SKM-1 (cell line): ENCODE measurements at regions not wholly inside any gene's neighbourhood (a gene's known extent, or its start where the extent isn't known, plus 50 kb on each side); places are given as distances from the start of the nearest gene placed in this dataset.

Experiments
- DNase-seq: peaks from one replicate; lab custom pipeline; 2025; ENCODE audit not compliant: unreplicated experiment; lab: John Stamatoyannopoulos, UW

GRCh38 chr13:67632590-67632989, 402.5 kb upstream of the PCDH9 start:
- peak; percentile 16 for DNase-seq

GRCh38 chr13:67630640-67631039, 400.5 kb upstream of the PCDH9 start:
- DNase-seq, result no peak

DNA sequence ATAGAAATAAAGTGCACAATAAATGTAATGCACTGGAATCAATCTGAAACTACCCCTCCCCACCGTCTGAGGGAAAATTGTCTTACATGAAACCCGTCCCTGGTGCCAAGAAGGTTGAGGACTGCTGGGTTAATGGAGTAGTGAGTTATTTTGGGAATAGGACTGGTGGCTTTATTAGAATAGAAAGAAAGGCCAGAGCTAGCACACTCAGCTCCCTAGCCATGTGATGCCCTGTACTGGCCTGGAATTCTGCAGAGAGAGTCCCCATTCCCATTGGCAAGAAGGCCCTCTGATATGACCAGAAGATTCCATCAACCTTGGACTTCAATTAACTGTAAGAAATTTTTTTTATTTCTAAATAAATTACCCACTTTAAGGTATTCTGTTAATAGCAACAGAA, 393.5 kb upstream of the PCDH9 start:
- no peak for DNase-seq

DNA sequence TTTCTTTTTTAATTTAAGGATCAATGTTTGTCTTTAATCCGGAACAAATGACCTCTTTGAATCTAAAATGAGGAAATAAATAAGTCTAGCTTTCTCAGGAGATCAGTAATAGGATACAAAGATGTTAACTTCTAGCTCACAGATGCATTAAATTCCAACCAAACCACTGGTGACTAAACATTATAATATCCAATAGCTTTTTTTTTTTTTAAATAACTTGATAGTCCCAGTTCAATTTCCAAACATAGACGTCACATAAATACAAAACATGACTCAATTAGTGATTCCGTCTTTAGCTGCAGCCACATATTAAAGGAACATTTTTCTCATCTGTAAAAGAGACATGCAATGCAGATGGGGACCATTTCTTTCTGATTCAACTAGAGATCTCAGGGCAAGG, 390.5 kb upstream of the PCDH9 start:
- DNase-seq, result no peak

DNA sequence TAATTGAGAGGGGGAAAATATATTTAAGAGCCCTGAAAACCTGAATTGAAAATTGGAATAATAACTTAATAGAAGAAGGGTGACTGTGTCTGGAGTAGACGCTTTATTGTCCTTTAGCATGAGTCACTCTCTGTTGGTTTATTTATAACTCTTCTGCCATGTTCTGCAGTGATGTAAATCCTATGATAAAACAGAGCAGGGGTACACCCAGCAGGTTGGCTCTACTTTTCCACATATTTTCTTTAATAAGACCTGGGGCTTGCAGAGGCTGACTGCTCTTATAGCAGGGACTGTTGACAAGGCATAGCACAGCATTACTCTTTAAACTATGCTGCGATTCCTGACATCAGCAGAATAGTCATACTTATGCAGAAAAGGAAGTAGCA, 389.9 kb upstream of the PCDH9 start:
- DNase-seq, result no peak

DNA sequence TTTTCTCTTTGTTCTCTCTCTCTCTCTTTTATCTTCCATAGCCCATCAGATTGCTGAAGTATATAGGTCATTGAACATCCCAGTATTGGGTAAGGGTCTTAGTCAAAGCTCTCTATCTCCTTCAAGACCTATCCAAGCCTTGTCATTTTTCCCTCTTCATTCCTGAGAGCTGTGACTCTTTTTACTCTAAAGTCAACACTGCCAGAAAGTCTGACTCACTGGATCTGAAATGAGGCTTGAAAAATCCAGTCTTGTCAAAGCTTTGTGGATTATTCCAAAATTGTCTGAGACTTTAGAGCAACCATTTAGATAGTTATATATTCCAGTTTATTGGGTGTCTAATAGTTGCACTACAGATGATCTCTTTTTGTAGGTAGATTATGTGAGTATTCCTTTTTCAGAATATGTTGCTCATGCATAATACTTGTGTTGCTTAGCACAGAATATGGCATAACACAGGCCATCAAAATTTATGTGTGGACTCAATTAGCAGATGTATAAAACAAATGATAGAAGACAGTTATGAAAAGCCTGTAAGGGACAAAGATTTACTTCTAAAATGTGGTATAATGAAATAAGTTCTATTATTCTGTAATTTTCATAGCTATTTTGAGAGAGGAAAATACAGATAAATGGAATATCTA, 389.3 kb upstream of the PCDH9 start:
- no peak for DNase-seq

DNA sequence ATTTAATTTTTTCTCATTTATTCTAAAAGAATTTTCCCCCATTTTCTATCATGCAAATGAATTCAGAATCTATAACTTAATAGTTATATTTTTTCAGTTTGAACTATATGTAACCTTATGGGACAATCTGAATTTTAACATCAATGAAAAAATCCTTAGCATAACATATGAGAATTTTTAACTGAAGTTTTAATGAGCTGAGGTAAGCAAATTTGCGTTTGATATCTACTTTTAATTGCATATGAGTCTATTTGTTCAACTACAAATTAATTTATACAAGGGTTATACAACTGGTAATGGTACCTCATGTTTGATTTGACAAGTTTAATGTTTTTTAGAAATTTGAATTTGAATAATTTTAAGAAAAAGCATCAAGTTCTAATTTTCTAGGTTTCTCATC, 384.4 kb upstream of the PCDH9 start:
- DNase-seq, result no peak

- DNase-seq, result no peak
Measured at GRCh38 chr13:67614013-67614412, 383.9 kb upstream of the PCDH9 start.

GRCh38 chr13:67588607-67589006, 358.5 kb upstream of the PCDH9 start:
- no peak for DNase-seq

GRCh38 chr13:67577361-67577760, 347.2 kb upstream of the PCDH9 start:
- no peak for DNase-seq

DNA sequence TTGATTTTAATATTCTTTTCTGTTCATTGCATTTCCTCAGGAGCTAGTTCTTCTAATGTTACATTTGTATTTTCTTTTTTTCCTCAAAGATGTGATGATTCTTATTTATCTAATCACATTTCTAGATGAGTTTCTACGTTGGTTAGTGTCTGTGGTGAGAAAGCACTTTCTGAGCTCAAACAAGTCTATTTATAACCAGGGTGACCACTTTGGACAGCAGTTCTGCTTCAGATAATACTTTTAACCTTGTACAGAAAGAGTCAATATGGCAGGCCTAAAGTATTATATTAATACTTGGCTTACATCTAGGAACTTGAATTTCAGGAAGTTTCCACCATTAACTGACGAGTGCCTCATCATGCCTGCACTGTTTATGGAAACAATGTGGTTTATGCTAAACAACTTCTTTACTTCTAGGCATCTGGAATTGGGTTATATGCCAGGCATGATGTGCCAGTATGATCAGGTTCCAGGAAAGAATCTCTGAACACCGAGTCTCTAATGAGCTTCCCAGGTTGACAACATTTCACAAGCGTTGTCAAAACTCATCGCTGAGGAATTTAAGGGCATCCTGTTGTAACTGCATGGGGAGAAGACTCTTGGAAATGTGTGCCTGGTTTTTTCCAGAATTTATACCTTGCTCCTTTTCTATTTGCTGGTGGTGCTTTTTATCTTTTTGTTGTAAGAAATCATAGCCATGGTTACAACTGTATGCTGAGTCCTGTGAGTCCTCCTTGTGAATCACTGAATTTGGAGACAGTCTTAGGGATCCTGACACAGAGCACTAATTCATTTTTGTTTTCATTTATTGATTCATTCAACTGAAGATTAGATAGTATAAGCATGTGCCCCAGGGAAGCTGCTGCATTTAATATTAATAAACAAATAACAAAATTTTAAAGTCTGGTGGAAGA, 344.4 kb upstream of the PCDH9 start:
- no peak for DNase-seq

- DNase-seq, result no peak
Measured at GRCh38 chr13:67568205-67568604, 338.1 kb upstream of the PCDH9 start.

- no peak for DNase-seq
Measured at GRCh38 chr13:67557642-67558241, 327.6 kb upstream of the PCDH9 start.

DNA sequence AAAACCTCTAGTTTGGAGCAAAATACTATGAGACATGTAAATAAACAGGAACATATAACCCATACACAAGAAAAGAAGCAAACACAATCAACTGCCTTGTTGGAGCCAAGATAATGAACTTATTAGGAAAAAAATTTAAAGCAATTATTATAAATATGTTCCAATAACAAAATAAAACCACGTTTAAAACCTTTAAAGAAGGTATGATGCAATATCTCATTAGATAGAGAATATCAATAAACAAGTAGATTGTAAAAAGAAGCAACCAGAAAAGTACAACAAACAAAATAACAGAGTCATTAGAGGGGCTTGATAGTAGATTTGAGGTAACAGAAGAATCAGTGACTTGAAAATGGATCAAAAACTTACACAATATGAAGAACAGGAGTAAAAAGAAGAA, 327.0 kb upstream of the PCDH9 start:
- no peak for DNase-seq

DNA sequence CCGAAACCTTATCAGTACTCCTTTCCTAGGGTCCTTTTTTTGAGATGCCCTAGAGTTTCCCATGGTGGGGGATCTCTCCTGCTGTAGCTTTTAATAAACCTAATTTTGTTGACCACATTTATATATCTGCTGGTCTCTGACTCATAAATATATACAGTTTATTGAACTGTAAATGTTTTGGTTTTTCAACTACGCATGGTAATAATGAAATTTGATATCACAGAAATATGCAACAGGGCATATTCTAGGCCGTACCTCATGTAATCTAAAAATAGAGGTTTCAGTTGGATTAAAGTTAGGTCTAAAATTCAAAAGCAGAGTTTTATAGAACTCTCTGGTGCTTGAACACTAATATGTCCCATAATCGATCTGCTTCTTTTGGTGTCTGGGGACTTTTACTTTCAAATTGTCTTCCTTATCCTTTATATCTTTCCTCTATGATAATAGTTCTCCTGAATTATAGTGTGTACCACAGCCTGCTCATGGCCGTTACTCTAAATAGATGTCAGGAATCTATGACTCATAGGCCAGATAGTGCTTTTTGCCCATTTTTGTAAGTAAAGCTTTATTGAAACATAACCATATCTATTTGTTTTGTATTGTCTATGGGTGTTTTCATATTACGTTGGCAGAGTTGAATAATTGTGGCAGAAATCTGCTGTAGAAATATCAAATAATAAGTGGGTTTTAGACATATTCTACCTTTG, 324.8 kb upstream of the PCDH9 start:
- DNase-seq, result no peak

GRCh38 chr13:67554286-67554685, 324.1 kb upstream of the PCDH9 start:
- DNase-seq, result peak; percentile 36

DNA sequence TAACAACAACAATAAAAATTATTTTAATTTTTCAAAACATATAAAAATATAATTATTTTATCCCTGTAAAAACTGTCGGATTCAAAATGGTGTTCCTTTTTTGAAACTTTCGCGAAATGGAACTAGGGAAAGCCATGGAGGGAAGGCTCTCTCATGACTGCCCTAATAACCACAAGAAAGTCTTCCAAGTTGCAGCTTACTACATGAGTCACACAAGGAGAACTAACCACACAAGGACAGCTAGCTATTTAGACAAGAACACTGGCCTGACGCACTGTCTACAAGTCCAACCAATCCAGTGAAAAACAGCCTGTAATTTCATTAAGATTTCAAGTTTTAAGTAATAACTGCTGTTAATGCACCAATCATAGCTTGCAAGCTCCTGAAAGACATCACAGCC, 319.2 kb upstream of the PCDH9 start:
- no peak for DNase-seq

GRCh38 chr13:67538906-67539305, 308.8 kb upstream of the PCDH9 start:
- DNase-seq, result no peak

DNA sequence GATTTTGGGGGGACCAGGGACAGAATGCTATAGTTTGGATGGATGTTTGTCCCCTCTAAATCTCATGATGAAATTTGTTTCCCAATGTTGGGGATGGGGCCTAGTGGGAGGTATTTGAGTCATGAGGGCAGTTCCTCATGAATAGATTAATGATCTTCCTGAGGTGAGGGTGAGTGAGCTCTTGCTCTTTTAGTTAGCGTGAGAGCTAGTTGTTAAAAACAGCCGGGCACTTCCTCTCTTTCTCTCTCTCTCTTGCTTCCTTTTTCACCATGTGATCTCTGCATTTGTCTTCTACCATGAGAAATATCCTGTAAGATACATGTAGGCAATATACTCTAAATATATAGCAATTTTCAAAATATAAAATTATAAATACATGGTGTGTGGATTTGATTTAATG, 290.8 kb upstream of the PCDH9 start:
- peak; percentile 68 for DNase-seq

GRCh38 chr13:67519356-67519755, 289.2 kb upstream of the PCDH9 start:
- peak; percentile 13 for DNase-seq

DNA sequence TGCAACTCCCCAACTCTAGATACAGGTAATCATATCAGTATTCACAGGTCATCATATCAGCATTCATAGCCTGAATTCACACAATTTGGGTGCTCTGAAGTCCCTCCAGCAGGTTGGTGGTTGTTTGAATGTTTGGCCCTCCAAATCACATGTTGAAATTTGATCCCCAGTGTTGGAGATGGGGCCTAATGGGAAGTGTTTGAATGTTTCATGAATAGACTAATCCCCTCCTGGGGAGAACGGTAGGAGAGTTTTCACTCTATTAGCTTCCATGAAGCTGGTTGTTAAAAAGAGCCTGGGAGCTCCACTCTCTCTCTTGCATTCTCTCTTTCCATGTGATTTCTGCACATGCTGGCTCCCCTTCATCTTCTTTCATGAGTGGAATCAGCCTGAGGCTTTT, 288.6 kb upstream of the PCDH9 start:
- DNase-seq, result no peak

GRCh38 chr13:67515895-67516294, 285.8 kb upstream of the PCDH9 start:
- DNase-seq, result no peak
